MCF 10A (cell line): ENCODE measurements at regions not wholly inside any gene's neighbourhood (a gene's known extent, or its start where the extent isn't known, plus 50 kb on each side); places are given as distances from the start of the nearest gene placed in this dataset.

ENCODE experiments used
- BruUV-seq: library from RNA; stranded (reverse); fragments of 400-500 nt; replicated peaks from 2 replicates; lab custom pipeline; 2021; lab: Mats Ljungman, UMichigan
- CTCF ChIA-PET: fragments of 300-600 bp; sonication (Branson Sonifier 250); formaldehyde crosslinking; extraction: SDS; loops from one replicate; lab custom pipeline; 2021; ENCODE audit warnings: antibody characterized with exemption, inconsistent platforms; lab: Yijun Ruan, JAX
- POLR2A ChIA-PET: fragments of 300-600, 350-650 bp; sonication (Branson Sonifier 250); formaldehyde crosslinking; extraction: SDS; loops from one replicate; lab custom pipeline; 2020; ENCODE audit warnings: antibody characterized with exemption, inconsistent platforms; lab: Yijun Ruan, JAX
- DNase-seq: peaks from one replicate; pipeline ENCODE4 v3.0.0-alpha.2; 2018; ENCODE audit not compliant: unreplicated experiment
- H3K27ac Mint-ChIP-seq: one replicate; pipeline ENCODE4 v1.8.0; 2022; ENCODE audit warnings: mild to moderate bottlenecking, low read depth, mixed read lengths; ENCODE audit not compliant: unreplicated experiment
- H3K27me3 Mint-ChIP-seq: one replicate; pipeline ENCODE4 v1.8.0; 2022; ENCODE audit warnings: mixed read lengths; ENCODE audit not compliant: insufficient read depth, unreplicated experiment
- H3K36me3 Mint-ChIP-seq: one replicate; pipeline ENCODE4 v1.8.0; 2022; ENCODE audit warnings: mild to moderate bottlenecking, moderate library complexity, mixed read lengths; ENCODE audit not compliant: insufficient read depth, unreplicated experiment
- H3K4me1 Mint-ChIP-seq: one replicate; pipeline ENCODE4 v1.8.0; 2022; ENCODE audit warnings: mixed read lengths; ENCODE audit not compliant: insufficient read depth, unreplicated experiment
- H3K4me3 Mint-ChIP-seq: one replicate; pipeline ENCODE4 v1.8.0; 2022; ENCODE audit warnings: mild to moderate bottlenecking, moderate library complexity, mixed read lengths; ENCODE audit not compliant: unreplicated experiment
- H3K9me3 Mint-ChIP-seq: one replicate; pipeline ENCODE4 v1.8.0; 2022; ENCODE audit warnings: mixed read lengths; ENCODE audit not compliant: unreplicated experiment
- CTCF ChIP-seq: fragments of 200-600 bp; IDR thresholded peaks from one replicate; pipeline ENCODE4 v1.8.0; 2022; ENCODE audit warnings: antibody characterized with exemption, mild to moderate bottlenecking; ENCODE audit not compliant: unreplicated experiment
- intact Hi-C: fragments of 100-400 bp; cut with micrococcal nuclease; formaldehyde crosslinking; loops from 2 replicates; pipeline ENCODE4 v1.14.1; 2022

DNA sequence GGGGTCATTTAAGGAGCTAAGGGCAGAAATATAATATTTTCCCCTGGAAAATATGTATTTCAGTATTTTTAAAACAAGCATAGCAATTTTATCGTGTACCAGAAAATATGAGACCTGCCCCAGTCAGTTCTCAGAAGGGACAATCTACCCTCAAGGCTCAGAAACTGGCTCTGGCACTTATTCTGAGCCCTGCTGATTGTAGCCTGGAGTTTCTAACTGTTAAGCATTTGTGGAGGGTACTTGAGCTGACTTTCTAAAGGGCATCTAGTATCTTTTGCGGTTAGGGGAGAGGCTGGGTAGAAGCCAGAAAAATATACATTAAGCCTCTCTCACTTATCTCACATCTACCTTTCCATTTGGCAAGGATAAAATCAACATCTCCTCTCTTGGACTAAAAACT is 71.3 kb upstream of the FSHB start:
- no peaks in the 10 kb centered on the region for H3K27me3 Mint-ChIP-seq
- ChIA-PET POLR2A (no interaction called here), CTCF (interaction anchor here (1.0 to 3.5 kb wide), 5 partner anchors 13 to 155 kb away, joined by 4 to 21 read pairs (median 5); no protein-coding TSS in a partner anchor)
- H3K4me3 Mint-ChIP-seq, result no peak overlapping the region
- peaks cover 6% of the 10 kb centered on the region for H3K4me1 Mint-ChIP-seq
- BruUV-seq, result no TSS peak
- TF ChIP-seq CTCF, result no peak
- H3K36me3 Mint-ChIP-seq, result no peaks in the 10 kb centered on the region
- peaks cover 8% of the 10 kb centered on the region for H3K9me3 Mint-ChIP-seq
- intact Hi-C loops, result no loop called here
- H3K27ac Mint-ChIP-seq, result no peak overlapping the region
- DNase-seq, result no peak

GRCh38 chr11:30165652-30166051 is 65.2 kb upstream of the FSHB start:
- POLR2A ChIA-PET, result interaction anchor here (1.1 kb wide), 1 partner anchor 35 kb away, joined by 3 read pairs; no protein-coding TSS in a partner anchor
- peaks cover 8% of the 10 kb centered on the region for H3K9me3 Mint-ChIP-seq

DNA sequence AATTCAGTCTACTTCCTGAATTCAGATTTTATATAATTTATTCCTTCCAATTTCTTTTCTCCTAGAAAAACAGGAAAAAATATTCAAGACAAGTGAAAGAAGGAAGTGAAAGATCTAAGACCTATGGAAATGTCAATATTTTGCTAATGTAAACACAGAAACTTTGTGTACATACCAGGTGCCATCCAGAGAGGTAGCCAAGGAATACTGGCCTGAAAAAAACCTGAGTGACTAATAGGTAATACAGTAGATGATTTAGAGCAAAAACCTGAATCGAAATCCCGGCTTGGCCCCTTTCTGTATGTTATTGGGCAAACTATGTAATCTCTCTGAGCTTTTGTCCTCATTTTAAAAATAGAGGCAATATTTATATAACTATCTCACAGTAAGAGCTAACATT is 59.2 kb upstream of the FSHB start:
- no peak overlapping the region for H3K4me3 Mint-ChIP-seq
- H3K36me3 Mint-ChIP-seq, result no peaks in the 10 kb centered on the region

More at GRCh38 chr11:30165652-30166051, 65.2 kb upstream of the FSHB start:
- CTCF ChIA-PET, result interaction anchor here (0.7 to 1.0 kb wide), 4 partner anchors 9 to 31 kb away, joined by 3 read pairs; no protein-coding TSS in a partner anchor
- Mint-ChIP-seq H3K4me3 (no peak overlapping the region), H3K27ac (no peak overlapping the region), H3K36me3 (no peaks in the 10 kb centered on the region), H3K27me3 (no peaks in the 10 kb centered on the region), H3K4me1 (no peaks in the 10 kb centered on the region)
- BruUV-seq, result no TSS peak
- intact Hi-C loops, result no loop called here
- TF ChIP-seq CTCF, result no peak
- DNase-seq, result no peak

DNA sequence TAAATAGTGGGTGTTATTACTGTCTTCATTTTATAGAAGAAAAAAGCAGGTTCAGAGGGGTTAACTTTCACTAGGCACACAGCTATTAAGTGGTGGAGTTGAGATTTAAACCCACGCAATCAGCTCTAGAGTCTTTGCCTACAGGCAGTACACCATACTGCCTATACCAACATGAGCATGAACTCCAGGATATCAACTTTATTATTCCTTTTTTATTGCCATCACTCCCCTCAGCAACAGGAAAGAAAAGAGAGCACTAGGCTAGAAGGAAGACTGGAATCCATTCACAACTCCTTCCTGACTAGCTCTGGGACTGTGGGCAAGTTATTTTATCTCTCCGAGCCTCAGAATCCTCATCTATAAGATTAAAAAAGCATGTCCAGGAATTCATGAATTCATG is 58.7 kb upstream of the FSHB start:
- no TSS peak for BruUV-seq
- no peaks in the 10 kb centered on the region for H3K9me3 Mint-ChIP-seq
- no peaks in the 10 kb centered on the region for H3K4me1 Mint-ChIP-seq
- intact Hi-C loops, result no loop called here
- no peak for TF ChIP-seq CTCF
- H3K4me3 Mint-ChIP-seq, result no peak overlapping the region
- H3K27ac Mint-ChIP-seq, result no peak overlapping the region
- POLR2A ChIA-PET, result interaction anchor here (1.6 kb wide), 1 partner anchor 18 kb away, joined by 4 read pairs; no protein-coding TSS in a partner anchor
- no peaks in the 10 kb centered on the region for H3K36me3 Mint-ChIP-seq
- no peak for DNase-seq
- CTCF ChIA-PET, result interaction anchor here (0.6 to 4.6 kb wide), 8 partner anchors 13 to 436 kb away, joined by 3 to 23 read pairs (median 4); no protein-coding TSS in a partner anchor
- H3K27me3 Mint-ChIP-seq, result no peaks in the 10 kb centered on the region

More for the DNA sequence above, 59.2 kb upstream of the FSHB start:
- DNase-seq, result no peak
- H3K27me3 Mint-ChIP-seq, result no peaks in the 10 kb centered on the region
- no peaks in the 10 kb centered on the region for H3K9me3 Mint-ChIP-seq
- intact Hi-C loops, result no loop called here
- BruUV-seq, result no TSS peak
- no peak for TF ChIP-seq CTCF
- H3K27ac Mint-ChIP-seq, result no peak overlapping the region
- ChIA-PET CTCF (interaction anchor here (1.3 to 4.6 kb wide), 6 partner anchors 16 to 154 kb away, joined by 3 to 23 read pairs (median 4); no protein-coding TSS in a partner anchor), POLR2A (interaction anchor here (0.6 to 1.6 kb wide), 2 partner anchors 19 to 862 kb away, joined by 3 to 4 read pairs; no protein-coding TSS in a partner anchor)
- H3K4me1 Mint-ChIP-seq, result no peaks in the 10 kb centered on the region
